ENCODE measurements at regions not wholly inside any gene's neighbourhood (a gene's known extent, or its start where the extent isn't known, plus 50 kb on each side); places are given as distances from the start of the nearest gene placed in this dataset.
"Not testable (repeated sequence)": the region's sequence is repeated elsewhere in the genome, so short reads cannot be mapped to it uniquely, and the experiment has no call there.

GRCh38 chr7:46594831-46595230, 673.8 kb upstream of the IGFBP3 start:
- DNase-seq (ENCODE audit: low spot score), result not testable (repeated sequence)

GRCh38 chr7:46590918-46591905, 670.1 kb upstream of the IGFBP3 start:
- not testable (repeated sequence) for DNase-seq (ENCODE audit: low spot score)

GRCh38 chr7:46589286-46589685, 668.2 kb upstream of the IGFBP3 start:
- no peak for DNase-seq (ENCODE audit: low spot score)

- no peak for DNase-seq (ENCODE audit: low spot score)
These were observed 665.3 kb upstream of the IGFBP3 start for GRCh38 chr7:46586406-46586805.

- DNase-seq (ENCODE audit: low spot score), result no peak
These were observed 662.6 kb upstream of the IGFBP3 start for GRCh38 chr7:46583656-46584055.

- DNase-seq (ENCODE audit: low spot score), result no peak
These were observed 660.2 kb upstream of the IGFBP3 start for GRCh38 chr7:46581268-46581667.

- DNase-seq (ENCODE audit: low spot score), result no peak
These were observed 659.7 kb upstream of the IGFBP3 start for GRCh38 chr7:46580766-46581165.

- DNase-seq (ENCODE audit: low spot score), result no peak
These were observed 656.3 kb upstream of the IGFBP3 start for GRCh38 chr7:46577394-46577793.

- DNase-seq (ENCODE audit: low spot score), result no peak
These were observed 655.9 kb upstream of the IGFBP3 start for GRCh38 chr7:46576950-46577349.

GRCh38 chr7:46572691-46573090, 651.6 kb upstream of the IGFBP3 start:
- DNase-seq (ENCODE audit: low spot score), result no peak

GRCh38 chr7:46571996-46572395, 650.9 kb upstream of the IGFBP3 start:
- no peak for DNase-seq (ENCODE audit: low spot score)

GRCh38 chr7:46569133-46569465, 648.0 kb upstream of the IGFBP3 start:
- DNase-seq (ENCODE audit: low spot score), result no peak

- DNase-seq (ENCODE audit: low spot score), result no peak
These were observed 647.5 kb upstream of the IGFBP3 start for GRCh38 chr7:46568420-46569132.

GRCh38 chr7:46567858-46568257, 646.8 kb upstream of the IGFBP3 start:
- no peak for DNase-seq (ENCODE audit: low spot score)

GRCh38 chr7:46566097-46566774, 645.2 kb upstream of the IGFBP3 start:
- no peak for DNase-seq (ENCODE audit: low spot score)

GRCh38 chr7:46565253-46566096, 644.4 kb upstream of the IGFBP3 start:
- DNase-seq (ENCODE audit: low spot score), result no peak

GRCh38 chr7:46559194-46559832, 638.2 kb upstream of the IGFBP3 start:
- DNase-seq (ENCODE audit: low spot score), result no peak

GRCh38 chr7:46558482-46559193, 637.6 kb upstream of the IGFBP3 start:
- DNase-seq (ENCODE audit: low spot score), result no peak

- DNase-seq (ENCODE audit: low spot score), result no peak
These were observed 636.7 kb upstream of the IGFBP3 start for GRCh38 chr7:46557781-46558180.

- no peak for DNase-seq (ENCODE audit: low spot score)
These were observed 636.2 kb upstream of the IGFBP3 start for GRCh38 chr7:46557295-46557711.
